GM04503 (cell line): ENCODE measurements at regions not wholly inside any gene's neighbourhood (a gene's known extent, or its start where the extent isn't known, plus 50 kb on each side); places are given as distances from the start of the nearest gene placed in this dataset.

Source experiments
- DNase-seq: peaks from one replicate; pipeline ENCODE4 v3.0.0-alpha.2; 2012; ENCODE audit warnings: low read depth

DNA sequence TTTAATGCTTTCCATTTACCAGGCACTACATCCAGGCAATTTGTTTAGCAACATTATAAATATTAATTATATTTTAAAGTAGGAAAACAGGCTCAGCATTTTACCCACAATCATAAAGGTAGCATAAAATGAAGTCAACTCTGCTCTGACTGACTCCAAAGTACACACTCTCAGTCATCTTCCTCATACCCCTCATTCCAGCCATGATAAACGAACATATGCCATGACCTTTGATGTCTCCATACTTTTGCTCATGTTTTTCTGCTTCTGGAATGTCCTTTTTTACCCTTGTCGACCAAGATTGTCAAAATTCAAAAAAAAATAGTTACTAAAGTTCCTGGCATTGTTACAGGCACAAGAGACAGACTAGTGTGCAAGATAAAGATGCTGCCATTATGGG lies 77.7 kb upstream of the SOX6 start:
- no peak for DNase-seq

DNA sequence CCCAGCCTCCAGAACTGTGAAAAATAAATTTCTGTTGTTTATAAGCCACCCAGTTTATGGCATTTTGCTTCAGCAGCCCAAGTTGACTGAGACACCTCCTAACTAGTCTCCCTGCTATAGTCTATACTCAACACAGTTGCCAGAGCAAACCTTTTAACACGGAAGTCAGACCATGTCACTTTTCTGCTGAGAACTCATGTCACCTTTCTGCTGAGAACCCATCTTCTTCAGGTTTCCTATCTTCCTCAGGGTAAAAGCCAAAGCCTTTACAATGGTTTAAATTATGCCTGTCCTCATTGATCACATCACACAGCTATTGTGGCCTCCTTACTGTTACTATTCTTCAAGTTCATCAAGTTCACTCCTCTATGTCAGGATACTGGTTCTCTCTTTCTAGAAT lies 74.3 kb upstream of the SOX6 start:
- DNase-seq, result no peak

DNA sequence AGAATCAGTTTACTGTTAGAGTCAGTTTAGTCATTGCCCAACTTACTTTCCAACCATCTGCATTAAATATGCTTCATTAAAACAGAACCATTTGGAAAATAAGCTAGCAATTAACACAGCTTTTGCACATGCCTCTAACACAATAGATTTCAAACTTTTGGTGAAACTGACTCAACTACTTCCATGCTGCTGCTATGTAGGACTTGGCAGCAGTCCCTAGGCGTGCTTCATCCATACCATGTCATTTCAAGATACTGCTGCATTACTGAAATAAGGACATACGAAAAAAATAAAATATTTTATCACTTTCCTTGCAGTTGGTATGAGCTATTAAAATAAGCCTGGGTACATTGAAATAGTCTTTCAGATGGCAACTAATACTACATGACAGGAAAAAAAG lies 65.5 kb upstream of the SOX6 start:
- DNase-seq, result no peak

DNA sequence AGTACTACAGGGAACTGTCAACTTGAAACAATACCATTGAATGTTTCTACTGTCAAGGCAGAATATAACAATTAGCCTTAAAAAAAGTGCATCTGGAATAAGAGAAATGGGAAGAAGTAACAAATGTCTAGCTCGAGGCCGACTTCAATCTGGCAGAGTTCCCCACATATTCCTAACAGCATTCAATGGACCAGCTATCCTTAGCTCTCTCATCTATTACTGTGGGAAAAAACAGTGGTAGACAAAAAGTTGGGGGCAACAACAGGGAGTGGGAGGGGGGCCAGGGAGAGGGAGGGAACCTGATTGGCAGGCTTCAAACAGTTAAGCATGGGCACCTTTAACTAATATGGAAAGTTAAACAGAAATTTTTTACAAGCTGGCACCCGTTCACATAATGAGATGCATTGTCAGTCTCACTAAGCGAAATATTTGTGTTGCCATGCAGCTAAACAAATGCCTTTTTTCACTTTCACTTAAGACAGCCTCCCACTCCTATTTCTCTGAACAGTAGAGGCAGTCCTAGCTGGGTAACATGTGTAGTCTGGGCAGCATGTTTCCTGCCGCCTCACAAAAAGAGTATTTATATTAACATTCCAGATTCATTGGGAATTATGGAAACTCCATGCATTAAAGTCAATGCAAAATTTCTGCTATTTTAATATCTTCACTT lies 62.2 kb upstream of the SOX6 start:
- no peak for DNase-seq

DNA sequence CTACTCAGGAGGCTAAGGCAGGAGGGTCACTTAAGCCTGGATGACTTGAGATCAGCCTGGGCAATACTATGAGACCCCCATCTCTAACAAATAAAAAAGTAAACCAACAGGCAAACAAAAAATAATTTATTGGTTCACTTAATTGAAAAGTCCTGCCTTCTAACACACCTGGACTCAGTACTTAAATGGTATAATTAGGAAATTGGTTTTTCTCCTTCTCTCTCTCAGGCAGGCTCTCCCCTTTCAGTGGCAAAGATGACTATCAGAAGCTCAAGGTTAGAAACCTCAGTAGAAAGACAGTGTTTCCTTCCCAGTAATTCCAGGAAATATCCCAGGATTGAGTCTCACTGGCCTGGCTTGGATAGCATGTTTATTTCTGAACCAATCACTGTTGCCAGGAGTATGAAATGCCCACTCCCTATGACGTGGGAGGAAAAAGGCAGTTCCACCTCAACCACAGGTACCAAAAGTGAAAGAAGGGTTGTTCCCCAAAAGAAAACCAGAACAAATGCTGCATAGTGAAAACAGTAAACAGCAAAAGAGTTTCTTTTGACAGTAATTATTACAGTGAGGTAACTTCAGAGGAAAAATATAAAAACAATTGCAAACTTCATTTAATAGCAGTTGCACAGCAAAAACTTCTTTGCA lies 56.3 kb upstream of the SOX6 start:
- no peak for DNase-seq

DNA sequence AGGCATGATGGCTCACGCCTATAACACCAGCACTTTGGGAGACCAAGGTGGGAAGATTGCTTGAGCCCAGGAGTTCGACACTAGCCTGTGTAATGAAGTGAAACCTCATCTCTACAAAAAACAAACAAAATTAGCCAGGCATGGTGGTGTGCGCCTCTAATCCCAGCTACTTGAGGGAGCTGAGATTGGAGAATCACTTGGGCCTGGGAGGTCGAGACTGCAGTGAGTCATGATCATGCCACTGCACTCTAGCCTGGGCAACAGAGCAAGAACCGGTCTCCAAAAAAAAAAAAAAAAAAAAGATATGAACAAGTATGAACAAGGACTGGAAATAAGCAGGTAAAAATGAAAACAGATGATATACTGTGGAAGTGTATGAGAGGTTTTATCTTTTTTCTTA lies 54.1 kb upstream of the SOX6 start:
- no peak for DNase-seq

DNA sequence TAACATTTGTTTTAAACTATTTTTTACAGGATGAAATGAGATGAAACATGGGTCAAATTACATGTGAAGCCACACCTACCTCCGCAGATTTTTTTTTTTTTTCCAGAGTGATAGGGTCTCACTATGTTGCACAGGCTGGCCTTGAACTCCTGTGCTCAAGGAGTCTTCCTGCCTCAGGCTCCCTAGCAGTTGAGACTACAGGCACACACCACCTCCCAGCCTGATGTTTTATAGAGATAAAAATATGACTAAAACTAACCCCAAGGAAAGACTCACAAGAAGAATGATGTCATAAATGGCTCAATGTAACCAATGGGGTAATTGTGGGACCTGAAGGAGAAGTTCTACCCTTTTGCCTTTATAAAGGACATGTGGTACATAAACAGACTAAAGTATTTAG lies 52.3 kb upstream of the SOX6 start:
- no peak for DNase-seq

DNA sequence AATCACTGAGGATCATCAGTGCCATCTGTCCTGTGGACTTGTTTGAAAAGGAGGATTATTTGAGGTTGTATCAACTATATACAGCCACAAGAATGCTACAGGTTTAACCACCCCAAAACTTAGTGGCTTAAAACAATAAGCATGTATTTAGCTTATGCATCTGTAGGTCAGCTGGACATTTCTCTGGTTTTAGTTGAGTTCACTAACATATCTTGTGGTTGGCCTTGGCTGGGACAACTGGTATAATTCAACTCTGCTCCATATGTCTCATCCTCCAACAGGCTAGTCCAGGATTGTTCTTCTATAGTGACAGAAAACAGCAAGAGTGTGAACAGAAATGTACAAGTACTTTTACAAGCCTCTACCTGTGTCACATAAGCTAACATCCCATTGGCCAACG lies 49.9 kb upstream of the SOX6 start:
- DNase-seq, result no peak
